ENCODE measurements at regions not wholly inside any gene's neighbourhood (a gene's known extent, or its start where the extent isn't known, plus 50 kb on each side); places are given as distances from the start of the nearest gene placed in this dataset.

DNA sequence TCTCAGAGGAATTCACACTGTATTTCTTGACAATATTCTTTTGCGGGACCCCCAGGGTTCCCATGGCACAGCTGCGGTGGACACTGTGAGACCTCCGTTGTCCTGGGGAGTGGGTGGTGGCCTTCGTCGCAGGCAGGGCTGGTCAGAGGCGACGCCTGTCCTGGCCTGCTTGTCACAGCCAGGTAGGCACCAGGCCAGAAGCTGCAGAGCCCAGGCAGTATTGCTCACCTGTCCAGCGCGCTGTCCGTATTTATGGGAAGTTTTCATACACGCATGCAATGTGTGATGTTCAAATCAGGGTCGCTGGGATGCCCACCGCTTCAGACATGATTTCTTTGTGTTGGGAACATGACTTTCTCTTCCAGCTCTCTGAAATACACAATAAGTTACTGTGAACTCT lies 126.6 kb downstream of the RTP5 start (continued):
- TF ChIP-seq EZH2 (IDR thresholded peaks at IDR 0.05; ENCODE audit: low read depth, low read length, severe bottlenecking) (no peak), ZNF274 (IDR thresholded peaks at IDR 0.05; ENCODE audit: borderline replicate concordance, extremely low read depth, low read length) (no peak), SIX5 (IDR thresholded peaks at IDR 0.05; ENCODE audit: low read depth, low read length) (no peak), RAD21 (IDR thresholded peaks at IDR 0.05 in 1 of 2, conservative IDR thresholded peaks at IDR 0.05 in 1 of 2; ENCODE audit: low read depth in 2 of 2, low read length in 2 of 2) (no peak), NRF1 (IDR thresholded peaks at IDR 0.05; ENCODE audit: low read depth, low read length) (no peak)

All from H1 (cell line).